Lower leg skin (tissue), 4 donors: ENCODE measurements at regions not wholly inside any gene's neighbourhood (a gene's known extent, or its start where the extent isn't known, plus 50 kb on each side); places are given as distances from the start of the nearest gene placed in this dataset.

Experiments
- DNase-seq, 2 donors: peaks; one replicate each; pipeline ENCODE4 v3.0.0-alpha.2; 2019; ENCODE audit warnings: low spot score in 2 of 2
- H3K4me3 ChIP-seq: fragments of 200-600 bp; sonication (generic); 2 replicates; pipeline ENCODE4 v1.5.1; 2017; ENCODE audit warnings: mild to moderate bottlenecking, low read depth; ENCODE audit not compliant: poor library complexity, severe bottlenecking
- CTCF ChIP-seq, 3 donors: fragments of 450-650 bp; IDR thresholded peaks; one replicate each; pipeline ENCODE4 v1.5.1; 2016; ENCODE audit warnings: antibody characterized with exemption in 3 of 3, mild to moderate bottlenecking in 3 of 3, moderate library complexity in 2 of 3
- POLR2A ChIP-seq, 2 donors: fragments of 450-650 bp; IDR thresholded peaks; one replicate each; pipeline ENCODE4 v1.6.1; 2016 to 2017; ENCODE audit warnings: antibody characterized with exemption in 2 of 2, mild to moderate bottlenecking in 1 of 2, moderate library complexity in 1 of 2
- WGBS, 2 donors: methylation state at CpG; one replicate each; pipeline ENCODE4 v1.1.5; 2018; 5-methylcytosine and 5-hydroxymethylcytosine counted together
- intact Hi-C: fragments of 100-400 bp; cut with DNase I; formaldehyde crosslinking; loops from one replicate; pipeline ENCODE4 v1.15.0; 2023; ENCODE audit warnings: low total_unique reads

- no peak overlapping the region for H3K4me3 ChIP-seq
- no peak for DNase-seq
- TF ChIP-seq CTCF (IDR thresholded peaks at IDR 0.05), result no peak
- no peak for TF ChIP-seq POLR2A (IDR thresholded peaks at IDR 0.05)
- intact Hi-C loops, result no loop called here
- WGBS, 2 donors, result 42 to 49% methylated on average over 2 of the region's 2 CpGs
Measured at GRCh38 chr3:31081018-31081662, 186.7 kb upstream of the GADL1 start.

GRCh38 chr3:31086148-31086547 lies 191.7 kb upstream of the GADL1 start:
- DNase-seq, result no peak
- TF ChIP-seq POLR2A (IDR thresholded peaks at IDR 0.05) (no peak), CTCF (IDR thresholded peaks at IDR 0.05) (no peak)
- no peak overlapping the region for H3K4me3 ChIP-seq
- intact Hi-C loops, result no loop called here

GRCh38 chr3:31086698-31087097 lies 192.2 kb upstream of the GADL1 start:
- TF ChIP-seq CTCF (IDR thresholded peaks at IDR 0.05) (no peak), POLR2A (IDR thresholded peaks at IDR 0.05) (no peak)
- H3K4me3 ChIP-seq, result no peak overlapping the region
- DNase-seq, result no peak
- intact Hi-C loops, result no loop called here

GRCh38 chr3:31091748-31092147 lies 197.3 kb upstream of the GADL1 start:
- intact Hi-C loops, result no loop called here
- no peak for DNase-seq
- no peak overlapping the region for H3K4me3 ChIP-seq
- 60 to 62% methylated on average over 2 of the region's 2 CpGs for whole genome bisulfite sequencing, 2 donors
- TF ChIP-seq CTCF (IDR thresholded peaks at IDR 0.05) (no peak), POLR2A (IDR thresholded peaks at IDR 0.05) (no peak)

- no peak overlapping the region for H3K4me3 ChIP-seq
- TF ChIP-seq POLR2A (IDR thresholded peaks at IDR 0.05) (no peak), CTCF (IDR thresholded peaks at IDR 0.05) (no peak)
- intact Hi-C loops, result no loop called here
- peak in 1 of 2 donors; percentile 31 for DNase-seq
- WGBS, 2 donors, result 49 to 63% methylated on average over 6 of the region's 6 CpGs
Measured at GRCh38 chr3:31092748-31093589, 198.5 kb upstream of the GADL1 start.
